Activated naive CD8-positive, alpha-beta T cell treated with anti-CD3 and anti-CD28 coated beads, Interleukin-2, amount 10 ng/mL, durations not matched to agents 7 days and 5 days (primary cell): ENCODE measurements at regions not wholly inside any gene's neighbourhood (a gene's known extent, or its start where the extent isn't known, plus 50 kb on each side); places are given as distances from the start of the nearest gene placed in this dataset.

Experiments used
- ATAC-seq: fragments of 150-1000 bp; cut with Tn5 transposase; one replicate; pipeline ENCODE4 v1.10.0; 2021; ENCODE audit warnings: low read depth, moderate library complexity
- POLR2A ChIA-PET: fragments of 350-600 bp; sonication (Branson Sonifier 250); formaldehyde crosslinking; loops from one replicate; lab custom pipeline; 2021; ENCODE audit warnings: antibody characterized with exemption; lab: Charles Lee
- DNase-seq: peaks from one replicate; pipeline ENCODE4 v3.0.0; 2021
- H3K27ac Mint-ChIP-seq: one replicate; pipeline ENCODE4 v1.8.0; 2022; ENCODE audit warnings: mild to moderate bottlenecking, mixed read lengths
- H3K27me3 Mint-ChIP-seq: one replicate; pipeline ENCODE4 v1.8.0; 2022; ENCODE audit warnings: mild to moderate bottlenecking, moderate library complexity, mixed read lengths
- H3K36me3 Mint-ChIP-seq: one replicate; pipeline ENCODE4 v1.8.0; 2021; ENCODE audit warnings: mild to moderate bottlenecking, mixed read lengths
- H3K4me1 Mint-ChIP-seq: one replicate; pipeline ENCODE4 v1.8.0; 2021; ENCODE audit warnings: mixed read lengths
- H3K4me3 Mint-ChIP-seq: one replicate; pipeline ENCODE4 v1.8.0; 2022; ENCODE audit warnings: mild to moderate bottlenecking, moderate library complexity, mixed read lengths
- H3K9me3 Mint-ChIP-seq: one replicate; pipeline ENCODE4 v1.8.0; 2021; ENCODE audit warnings: mixed read lengths

DNA sequence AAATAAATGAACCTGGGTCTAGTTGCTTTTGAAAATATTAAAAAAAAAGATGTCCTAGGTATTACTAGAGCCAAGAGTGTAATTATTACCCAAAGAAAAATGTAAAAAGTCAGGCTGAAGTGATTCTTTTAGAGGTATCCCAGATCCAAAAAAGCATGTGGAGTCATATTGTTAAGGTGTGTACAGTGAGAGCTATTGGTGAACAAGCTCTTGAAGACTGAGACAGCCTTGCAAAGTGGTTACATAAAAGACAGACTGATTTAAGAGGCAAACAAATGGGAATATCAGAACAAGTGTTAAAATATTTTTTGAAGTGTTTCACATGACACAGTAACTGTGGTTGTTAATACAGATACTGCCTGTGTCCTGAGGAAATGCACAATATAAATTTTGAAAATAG, 624.5 kb downstream of the PLOD2 start:
- no peak for ATAC-seq
- H3K4me3 Mint-ChIP-seq, result no peak overlapping the region
- H3K27me3 Mint-ChIP-seq, result no peaks in the 10 kb centered on the region
- H3K9me3 Mint-ChIP-seq, result no peaks in the 10 kb centered on the region
- no peak overlapping the region for H3K27ac Mint-ChIP-seq
- no peaks in the 10 kb centered on the region for H3K4me1 Mint-ChIP-seq
- no peaks in the 10 kb centered on the region for H3K36me3 Mint-ChIP-seq
- DNase-seq, result no peak
- POLR2A ChIA-PET, result no interaction called here

DNA sequence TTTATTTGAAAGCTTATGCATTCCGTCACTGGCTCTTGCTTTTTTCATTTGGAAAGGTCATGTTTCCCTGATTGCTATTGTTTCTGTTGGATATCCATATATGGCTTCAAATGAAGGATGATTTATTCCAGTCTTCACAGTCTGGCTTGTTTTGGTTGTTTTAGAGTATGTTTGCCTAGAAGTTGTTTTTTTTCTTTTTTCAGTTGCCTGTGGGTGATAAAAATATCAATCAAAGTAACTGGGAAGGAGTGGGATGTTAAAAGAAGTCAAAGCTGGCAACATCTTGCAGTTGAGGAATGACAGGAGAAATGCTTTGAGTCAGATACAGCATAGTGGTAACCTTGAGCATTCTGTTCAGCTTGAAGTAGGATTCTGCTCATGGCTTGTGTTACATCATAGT, 610.5 kb downstream of the PLOD2 start:
- H3K36me3 Mint-ChIP-seq, result no peaks in the 10 kb centered on the region
- DNase-seq, result no peak
- POLR2A ChIA-PET, result no interaction called here
- H3K4me1 Mint-ChIP-seq, result no peaks in the 10 kb centered on the region
- H3K27me3 Mint-ChIP-seq, result peaks cover 2% of the 10 kb centered on the region
- peaks cover 1% of the 10 kb centered on the region for H3K9me3 Mint-ChIP-seq
- no peak overlapping the region for H3K27ac Mint-ChIP-seq
- no peak for ATAC-seq
- H3K4me3 Mint-ChIP-seq, result no peak overlapping the region

DNA sequence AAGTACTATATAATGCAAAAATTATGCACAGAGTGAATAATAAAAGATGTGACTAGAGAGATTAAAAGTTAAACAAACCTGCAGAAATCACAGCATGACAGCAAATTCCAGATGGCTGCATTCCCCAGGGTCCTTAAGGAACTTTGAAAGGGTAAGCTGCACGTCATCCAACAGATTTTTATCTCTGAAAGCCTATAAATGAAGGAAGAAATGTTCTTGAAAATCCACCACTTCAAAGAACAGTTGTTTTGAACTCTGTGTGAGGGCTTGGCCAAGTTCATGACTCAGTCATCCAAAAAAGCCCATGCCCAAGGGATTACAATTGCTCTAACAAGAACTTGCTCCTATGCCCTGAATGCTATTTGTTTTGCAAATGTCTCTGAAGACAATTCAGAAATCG, 603.6 kb downstream of the PLOD2 start:
- Mint-ChIP-seq H3K9me3 (peaks cover 5% of the 10 kb centered on the region), H3K36me3 (no peaks in the 10 kb centered on the region), H3K27me3 (no peaks in the 10 kb centered on the region), H3K4me3 (no peak overlapping the region), H3K27ac (no peak overlapping the region), H3K4me1 (no peaks in the 10 kb centered on the region)
- POLR2A ChIA-PET, result no interaction called here
- DNase-seq (no peak), ATAC-seq (no peak)

DNA sequence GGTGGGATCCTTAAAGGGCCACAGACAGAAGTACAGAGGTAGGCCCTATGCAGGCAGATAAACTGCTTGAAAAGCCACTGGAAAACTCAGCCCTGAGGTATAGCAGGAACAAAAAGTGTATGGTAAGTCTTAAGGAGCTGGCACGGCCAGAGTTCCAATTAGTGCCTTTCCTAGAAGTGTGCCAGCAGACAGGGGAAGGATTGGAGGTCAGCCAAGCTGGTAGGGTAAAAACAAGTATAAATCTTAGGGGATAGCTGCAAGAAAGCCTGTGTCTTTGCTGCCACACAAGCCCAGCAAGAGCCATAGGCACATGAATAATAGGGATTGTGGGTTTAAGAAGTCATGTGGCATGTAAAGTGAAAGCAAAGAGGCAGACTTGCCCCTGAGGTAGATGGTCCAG, 582.5 kb downstream of the PLOD2 start:
- ATAC-seq (no peak), DNase-seq (no peak)
- H3K27me3 Mint-ChIP-seq, result no peaks in the 10 kb centered on the region
- POLR2A ChIA-PET, result no interaction called here
- H3K27ac Mint-ChIP-seq, result no peak overlapping the region
- no peak overlapping the region for H3K4me3 Mint-ChIP-seq
- no peaks in the 10 kb centered on the region for H3K4me1 Mint-ChIP-seq
- peaks cover 6% of the 10 kb centered on the region for H3K9me3 Mint-ChIP-seq
- H3K36me3 Mint-ChIP-seq, result no peaks in the 10 kb centered on the region

DNA sequence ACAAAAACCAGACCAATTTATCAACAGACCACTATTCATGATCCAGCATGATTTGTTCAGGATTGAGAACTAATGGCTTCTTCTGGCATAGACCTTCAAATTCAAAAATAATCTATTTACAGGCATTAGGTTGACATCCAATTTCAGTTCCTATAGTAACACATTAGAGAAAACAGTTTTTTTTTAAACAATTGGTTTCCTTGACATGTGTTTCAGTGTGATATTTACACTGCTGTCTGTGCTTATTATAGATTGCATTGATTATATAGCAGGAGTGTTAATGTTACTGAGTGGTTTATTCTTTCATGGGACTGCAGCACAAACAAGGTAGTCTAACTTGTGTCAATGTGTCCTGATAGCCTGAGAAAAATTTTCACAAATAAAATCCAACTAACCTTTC, 579.3 kb downstream of the PLOD2 start:
- no peaks in the 10 kb centered on the region for H3K27me3 Mint-ChIP-seq
- peaks cover 4% of the 10 kb centered on the region for H3K9me3 Mint-ChIP-seq
- POLR2A ChIA-PET, result no interaction called here
- H3K4me1 Mint-ChIP-seq, result no peaks in the 10 kb centered on the region
- ATAC-seq, result no peak
- DNase-seq, result no peak
- H3K4me3 Mint-ChIP-seq, result no peak overlapping the region
- H3K36me3 Mint-ChIP-seq, result no peaks in the 10 kb centered on the region
- H3K27ac Mint-ChIP-seq, result no peak overlapping the region

DNA sequence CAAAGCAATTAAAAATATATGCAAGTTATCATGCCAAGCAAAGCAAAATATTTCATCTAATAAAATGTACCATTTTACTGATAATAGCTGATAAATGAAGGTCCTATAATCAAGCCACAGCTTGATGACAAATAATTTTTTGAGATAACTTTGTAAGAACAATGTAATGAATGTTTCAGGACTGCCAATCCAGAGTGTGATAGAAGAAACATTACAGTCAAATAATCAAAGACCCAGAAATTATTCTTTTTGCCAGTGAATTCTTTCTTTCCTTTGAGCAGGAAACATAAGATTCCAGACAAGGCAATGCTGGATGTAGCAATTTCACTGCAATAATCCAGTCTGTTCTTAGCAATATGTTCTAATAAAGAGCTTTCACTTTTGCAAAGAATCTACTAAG, 556.1 kb downstream of the PLOD2 start:
- Mint-ChIP-seq H3K9me3 (no peaks in the 10 kb centered on the region), H3K4me1 (no peaks in the 10 kb centered on the region), H3K27me3 (no peaks in the 10 kb centered on the region), H3K27ac (no peak overlapping the region), H3K4me3 (no peak overlapping the region), H3K36me3 (no peaks in the 10 kb centered on the region)
- ATAC-seq (no peak), DNase-seq (no peak)
- POLR2A ChIA-PET, result no interaction called here

DNA sequence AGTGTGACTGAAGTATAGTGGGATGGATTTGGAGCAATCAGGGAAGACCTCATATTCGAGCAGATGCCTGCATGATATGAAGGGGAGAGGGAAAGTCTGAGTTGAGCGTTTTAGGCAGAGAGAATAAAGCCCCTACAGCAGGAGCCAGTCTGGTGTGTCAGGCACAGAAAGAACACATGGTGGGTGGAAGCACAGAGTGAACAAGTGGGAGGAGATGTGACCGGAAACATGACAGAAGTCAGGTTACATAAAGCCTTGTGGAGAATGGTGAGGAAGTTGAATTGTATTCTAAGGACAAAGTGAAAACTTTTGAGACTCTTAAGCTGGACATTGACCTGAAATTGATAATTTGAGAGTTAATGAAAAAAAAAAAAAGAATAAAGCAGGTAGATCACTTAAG, 541.0 kb downstream of the PLOD2 start:
- Mint-ChIP-seq H3K27ac (no peak overlapping the region), H3K4me1 (no peaks in the 10 kb centered on the region), H3K4me3 (no peak overlapping the region), H3K36me3 (no peaks in the 10 kb centered on the region), H3K9me3 (peaks cover 9% of the 10 kb centered on the region), H3K27me3 (no peaks in the 10 kb centered on the region)
- ATAC-seq (no peak), DNase-seq (no peak)
- POLR2A ChIA-PET, result no interaction called here

DNA sequence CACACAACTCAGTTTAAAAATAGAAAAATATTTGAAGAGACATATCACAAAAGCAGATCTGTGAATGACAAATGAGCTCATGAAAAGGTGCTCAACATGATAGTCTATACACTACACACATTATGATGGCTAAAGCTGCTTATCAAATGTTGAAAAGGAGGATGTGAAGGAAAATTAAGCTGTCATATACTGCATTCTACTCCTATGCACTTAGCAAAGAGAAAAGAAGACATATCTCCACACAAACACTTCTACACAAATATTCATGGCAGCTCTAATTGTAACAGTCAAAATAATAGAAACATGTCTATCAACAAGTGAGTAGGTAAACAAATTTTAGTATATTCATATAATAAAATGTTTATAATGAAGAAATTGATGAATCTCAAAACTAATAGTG, 540.5 kb downstream of the PLOD2 start:
- Mint-ChIP-seq H3K9me3 (peaks cover 8% of the 10 kb centered on the region), H3K4me3 (no peak overlapping the region), H3K27ac (no peak overlapping the region), H3K27me3 (no peaks in the 10 kb centered on the region), H3K36me3 (no peaks in the 10 kb centered on the region), H3K4me1 (no peaks in the 10 kb centered on the region)
- POLR2A ChIA-PET, result no interaction called here
- ATAC-seq (no peak), DNase-seq (no peak)

DNA sequence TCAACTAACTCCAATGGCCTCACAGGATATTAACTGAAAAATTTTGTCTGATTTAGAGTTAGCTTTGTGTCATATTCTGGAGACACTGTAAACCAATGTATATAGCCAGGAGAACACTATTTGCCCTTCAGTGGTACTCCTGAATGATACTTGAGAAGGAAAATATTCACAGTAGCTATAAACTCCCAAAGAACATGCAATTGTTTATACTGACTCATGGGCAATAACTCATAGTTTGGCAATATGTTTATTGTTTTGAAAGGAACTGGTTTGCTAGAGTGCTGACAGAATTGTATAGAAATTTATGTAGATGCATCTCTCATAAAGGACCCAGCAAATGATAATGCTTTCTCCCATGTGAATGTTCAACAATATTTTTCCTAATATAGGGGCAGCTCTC, 537.6 kb downstream of the PLOD2 start:
- no peak for ATAC-seq
- H3K4me3 Mint-ChIP-seq, result no peak overlapping the region

DNA sequence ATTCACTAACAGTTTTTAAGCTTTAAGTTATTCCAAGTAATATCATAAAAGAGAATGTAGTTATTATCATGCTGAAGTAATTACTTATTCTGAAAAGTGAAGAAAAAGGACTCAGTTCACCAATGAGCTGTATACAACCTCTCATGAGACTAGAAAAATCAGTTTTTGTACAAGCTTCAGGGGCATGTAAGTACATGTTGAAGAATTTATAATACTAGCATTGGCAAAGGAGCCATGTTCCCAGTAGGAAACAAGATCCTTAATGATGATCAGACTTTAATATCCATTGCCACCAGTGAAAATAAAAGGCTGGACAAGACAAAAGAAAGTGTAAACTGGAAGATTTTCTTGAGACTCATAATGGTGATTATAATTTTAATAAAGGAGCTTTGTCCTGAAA, 532.8 kb downstream of the PLOD2 start:
- Mint-ChIP-seq H3K4me3 (no peak overlapping the region), H3K36me3 (no peaks in the 10 kb centered on the region), H3K9me3 (peaks cover 5% of the 10 kb centered on the region), H3K4me1 (no peaks in the 10 kb centered on the region), H3K27ac (no peak overlapping the region), H3K27me3 (no peaks in the 10 kb centered on the region)
- DNase-seq, result no peak
- no peak for ATAC-seq
- POLR2A ChIA-PET, result no interaction called here

More for the DNA sequence above, 537.6 kb downstream of the PLOD2 start:
- DNase-seq, result no peak
- no peak overlapping the region for H3K27ac Mint-ChIP-seq
- H3K36me3 Mint-ChIP-seq, result no peaks in the 10 kb centered on the region
- H3K27me3 Mint-ChIP-seq, result no peaks in the 10 kb centered on the region
- peaks cover 6% of the 10 kb centered on the region for H3K9me3 Mint-ChIP-seq
- POLR2A ChIA-PET, result no interaction called here
- no peaks in the 10 kb centered on the region for H3K4me1 Mint-ChIP-seq

DNA sequence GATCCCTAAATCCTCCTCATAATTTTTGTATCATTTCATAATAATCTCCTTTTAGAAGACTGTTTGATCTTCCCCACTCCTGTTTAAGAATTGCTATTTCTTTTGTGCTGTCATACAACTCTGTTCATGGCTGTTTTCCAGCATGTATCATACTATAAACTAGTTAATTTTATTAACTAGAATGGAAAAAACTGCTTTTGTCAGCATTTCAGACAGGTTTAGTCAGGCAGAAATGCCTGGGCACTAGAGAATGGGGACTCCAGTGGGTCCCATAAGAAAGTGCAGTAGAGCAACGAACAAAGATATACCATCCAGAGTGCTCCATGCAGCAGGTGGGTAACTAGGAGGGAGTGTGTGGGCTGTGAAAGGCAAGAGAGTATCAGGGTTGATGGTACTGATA, 523.9 kb downstream of the PLOD2 start:
- H3K4me3 Mint-ChIP-seq, result no peak overlapping the region
- peaks cover 5% of the 10 kb centered on the region for H3K9me3 Mint-ChIP-seq
- no peaks in the 10 kb centered on the region for H3K36me3 Mint-ChIP-seq
- POLR2A ChIA-PET, result no interaction called here
- ATAC-seq (no peak), DNase-seq (no peak)
- no peaks in the 10 kb centered on the region for H3K4me1 Mint-ChIP-seq
- H3K27me3 Mint-ChIP-seq, result no peaks in the 10 kb centered on the region
- no peak overlapping the region for H3K27ac Mint-ChIP-seq

DNA sequence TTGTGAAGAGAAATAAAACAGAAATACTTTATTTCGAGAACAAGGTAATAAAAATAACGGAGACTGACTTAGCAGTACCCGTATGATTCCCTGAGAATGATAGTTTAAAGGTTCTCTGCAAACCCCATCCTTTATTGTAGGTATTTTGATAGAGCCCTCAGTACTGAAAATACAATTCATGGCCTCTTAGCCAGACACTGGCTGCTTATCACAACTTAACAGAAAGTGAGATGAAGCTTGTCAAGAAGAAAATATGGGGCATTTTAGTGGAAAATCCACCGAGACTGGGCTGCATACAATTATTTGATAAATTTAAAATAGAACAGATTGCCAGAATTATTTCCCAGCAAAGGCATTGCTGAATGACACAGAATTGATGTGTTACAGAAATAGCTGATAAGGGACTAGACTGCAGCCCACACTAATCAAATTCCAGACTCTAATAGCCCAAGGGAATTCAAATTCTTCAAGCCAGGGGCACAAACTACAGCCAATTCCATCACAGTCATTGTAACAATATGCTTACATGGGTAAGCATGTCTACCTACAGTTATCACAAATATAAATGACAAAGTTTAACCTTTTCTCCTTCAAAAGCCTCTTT, 521.9 kb downstream of the PLOD2 start:
- Mint-ChIP-seq H3K9me3 (peaks cover 3% of the 10 kb centered on the region), H3K4me1 (no peaks in the 10 kb centered on the region), H3K4me3 (no peak overlapping the region), H3K36me3 (no peaks in the 10 kb centered on the region), H3K27ac (no peak overlapping the region), H3K27me3 (no peaks in the 10 kb centered on the region)
- ATAC-seq, result no peak
- POLR2A ChIA-PET, result no interaction called here
- DNase-seq, result no peak

DNA sequence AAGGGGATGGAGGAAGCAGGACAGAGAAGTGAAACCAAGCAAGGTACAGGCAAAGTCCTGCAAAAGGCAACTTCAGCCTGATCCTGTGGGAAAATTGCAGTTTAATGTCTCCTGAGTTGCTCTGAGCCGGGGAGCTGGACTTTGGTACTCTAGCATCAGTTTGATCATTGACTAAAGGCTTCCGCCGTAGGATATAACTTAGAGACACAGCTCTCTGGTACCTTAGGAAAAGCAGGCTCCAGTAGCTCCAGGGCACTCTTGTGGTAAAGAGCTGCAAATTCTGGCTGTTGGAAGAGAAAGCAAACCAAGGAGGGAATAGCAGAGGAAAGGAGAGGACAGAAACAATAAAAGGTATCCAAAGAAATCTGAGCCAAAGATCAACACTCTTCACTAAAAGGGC, 521.1 kb downstream of the PLOD2 start:
- DNase-seq (no peak), ATAC-seq (no peak)
- Mint-ChIP-seq H3K27me3 (no peaks in the 10 kb centered on the region), H3K4me3 (no peak overlapping the region), H3K27ac (no peak overlapping the region), H3K9me3 (peaks cover 3% of the 10 kb centered on the region), H3K36me3 (no peaks in the 10 kb centered on the region), H3K4me1 (no peaks in the 10 kb centered on the region)
- POLR2A ChIA-PET, result no interaction called here

DNA sequence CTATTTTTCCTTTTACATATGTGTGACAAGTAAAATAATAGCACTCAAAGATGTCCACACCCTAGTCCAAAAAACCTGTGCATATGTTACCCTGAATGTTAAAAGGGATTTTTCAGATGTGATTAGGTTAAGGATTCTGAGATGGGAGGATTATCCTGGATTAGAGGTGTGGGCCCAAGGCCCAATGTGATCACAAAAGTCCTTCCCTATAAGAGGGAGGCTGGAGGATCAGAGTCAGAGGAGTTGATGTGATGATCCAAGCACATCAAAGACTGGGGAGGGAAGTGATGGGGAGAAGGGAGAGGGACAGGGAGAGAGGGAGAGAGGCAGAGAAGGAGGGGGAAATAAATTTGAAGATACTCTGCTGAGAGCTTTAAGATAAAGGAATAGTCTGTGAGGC, 512.6 kb downstream of the PLOD2 start:
- H3K9me3 Mint-ChIP-seq, result peaks cover 1% of the 10 kb centered on the region

DNA sequence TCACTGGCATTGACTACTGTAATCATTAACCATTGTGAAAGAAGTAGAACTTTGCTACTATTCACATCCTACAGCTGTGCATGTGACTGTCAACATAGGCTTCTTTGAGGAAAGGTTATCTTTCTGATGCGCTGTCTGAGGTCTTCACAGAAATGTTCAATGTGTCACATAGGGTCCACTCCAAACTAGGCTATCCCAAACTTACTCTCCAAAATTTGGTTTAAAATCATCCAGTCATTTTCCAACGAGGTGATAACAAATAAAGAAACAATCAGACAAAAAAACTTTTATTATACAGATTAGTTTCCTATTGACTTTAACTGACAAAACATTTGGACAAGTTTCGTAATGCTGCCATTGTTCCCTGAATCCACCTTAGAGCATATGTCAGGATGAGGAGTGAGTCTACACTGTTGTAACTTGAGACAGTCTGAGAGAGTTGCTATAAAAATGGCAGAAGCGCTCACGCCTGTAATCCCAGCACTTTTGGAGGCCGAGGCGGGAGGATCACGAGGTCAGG, 511.6 kb downstream of the PLOD2 start:
- Mint-ChIP-seq H3K27ac (no peak overlapping the region), H3K4me1 (no peaks in the 10 kb centered on the region), H3K36me3 (no peaks in the 10 kb centered on the region), H3K27me3 (no peaks in the 10 kb centered on the region), H3K9me3 (peaks cover 1% of the 10 kb centered on the region), H3K4me3 (no peak overlapping the region)
- no peak for DNase-seq
- no peak for ATAC-seq
- POLR2A ChIA-PET, result no interaction called here

More for the DNA sequence above, 512.6 kb downstream of the PLOD2 start:
- no peaks in the 10 kb centered on the region for H3K27me3 Mint-ChIP-seq
- POLR2A ChIA-PET, result no interaction called here
- ATAC-seq (no peak), DNase-seq (no peak)
- H3K27ac Mint-ChIP-seq, result no peak overlapping the region
- H3K36me3 Mint-ChIP-seq, result no peaks in the 10 kb centered on the region
- H3K4me3 Mint-ChIP-seq, result no peak overlapping the region
- H3K4me1 Mint-ChIP-seq, result no peaks in the 10 kb centered on the region
